ENCODE measurements at regions not wholly inside any gene's neighbourhood (a gene's known extent, or its start where the extent isn't known, plus 50 kb on each side); places are given as distances from the start of the nearest gene placed in this dataset.

DNA sequence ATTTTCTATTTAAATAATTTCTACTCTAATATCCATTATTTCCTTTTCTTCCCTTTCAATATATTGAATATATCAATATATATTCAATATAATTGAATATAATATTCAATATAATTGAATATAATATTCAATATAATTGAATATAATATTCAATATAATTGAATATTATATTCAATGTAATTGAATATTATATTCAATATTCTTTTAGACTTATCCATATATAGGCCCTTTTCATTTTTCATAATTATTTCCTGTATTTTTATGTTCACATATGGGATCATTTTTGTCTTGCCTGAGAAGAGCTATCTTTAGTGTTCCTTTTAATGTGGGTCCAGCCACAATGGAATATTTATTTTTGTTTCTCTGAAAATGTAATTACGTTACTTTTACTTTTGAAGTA, 88.9 kb upstream of the ESRRB start:
- TF ChIP-seq, protein P1, sequence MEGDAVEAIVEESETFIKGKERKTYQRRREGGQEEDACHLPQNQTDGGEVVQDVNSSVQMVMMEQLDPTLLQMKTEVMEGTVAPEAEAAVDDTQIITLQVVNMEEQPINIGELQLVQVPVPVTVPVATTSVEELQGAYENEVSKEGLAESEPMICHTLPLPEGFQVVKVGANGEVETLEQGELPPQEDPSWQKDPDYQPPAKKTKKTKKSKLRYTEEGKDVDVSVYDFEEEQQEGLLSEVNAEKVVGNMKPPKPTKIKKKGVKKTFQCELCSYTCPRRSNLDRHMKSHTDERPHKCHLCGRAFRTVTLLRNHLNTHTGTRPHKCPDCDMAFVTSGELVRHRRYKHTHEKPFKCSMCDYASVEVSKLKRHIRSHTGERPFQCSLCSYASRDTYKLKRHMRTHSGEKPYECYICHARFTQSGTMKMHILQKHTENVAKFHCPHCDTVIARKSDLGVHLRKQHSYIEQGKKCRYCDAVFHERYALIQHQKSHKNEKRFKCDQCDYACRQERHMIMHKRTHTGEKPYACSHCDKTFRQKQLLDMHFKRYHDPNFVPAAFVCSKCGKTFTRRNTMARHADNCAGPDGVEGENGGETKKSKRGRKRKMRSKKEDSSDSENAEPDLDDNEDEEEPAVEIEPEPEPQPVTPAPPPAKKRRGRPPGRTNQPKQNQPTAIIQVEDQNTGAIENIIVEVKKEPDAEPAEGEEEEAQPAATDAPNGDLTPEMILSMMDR (IDR thresholded peaks at IDR 0.05): no peak
- TF ChIP-seq POLR2A (IDR thresholded peaks at IDR 0.05): no peak
